IMR-90 (cell line): ENCODE measurements at regions not wholly inside any gene's neighbourhood (a gene's known extent, or its start where the extent isn't known, plus 50 kb on each side); places are given as distances from the start of the nearest gene placed in this dataset.
"Not testable (repeated sequence)": the region's sequence is repeated elsewhere in the genome, so short reads cannot be mapped to it uniquely, and the experiment has no call there.

Experiments used
- ATAC-seq: fragments of 200-7000 bp; cut with Tn5 transposase; 2 replicates; pipeline ENCODE4 v1.9.1; 2020; ENCODE audit warnings: low read depth, mild to moderate bottlenecking, moderate library complexity
- BruUV-seq: library from RNA; stranded (reverse); fragments of 400-500 nt; replicated peaks from 2 replicates; lab custom pipeline; 2021; lab: Mats Ljungman, UMichigan
- CTCF ChIA-PET: fragments of 300-600 bp; formaldehyde crosslinking; extraction: SDS; loops from one replicate; lab custom pipeline; 2021; ENCODE audit warnings: antibody characterized with exemption; lab: Yijun Ruan, JAX
- POLR2A ChIA-PET: fragments of 300-600 bp; sonication (Branson Sonifier 250); formaldehyde crosslinking; loops from one replicate; lab custom pipeline; 2022; ENCODE audit warnings: antibody characterized with exemption; ENCODE audit not compliant: unreplicated experiment; lab: Charles Lee
- DNase-seq: peaks from one replicate; pipeline ENCODE4 v3.0.0; 2013
- H2AFZ ChIP-seq: replicated peaks from 2 replicates; pipeline ENCODE3; 2013; ENCODE audit warnings: low read length, mild to moderate bottlenecking; ENCODE audit not compliant: poor library complexity
- H2AK5ac ChIP-seq: 2 replicates; pipeline ENCODE4 v1.6.1; 2013; ENCODE audit warnings: low read depth, low read length, inconsistent platforms
- H2AK9ac ChIP-seq: replicated peaks from 2 replicates; pipeline ENCODE3; 2013; ENCODE audit warnings: mild to moderate bottlenecking, low read depth, low read length, moderate library complexity; ENCODE audit not compliant: poor library complexity
- H2BK120ac ChIP-seq: 2 replicates; pipeline ENCODE4 v1.6.1; 2013; ENCODE audit warnings: low read depth, low read length, inconsistent platforms
- H2BK15ac ChIP-seq: 3 replicates; pipeline ENCODE4 v1.6.1; 2013; ENCODE audit warnings: low read depth, low read length, inconsistent platforms
- H2BK20ac ChIP-seq: 2 replicates; pipeline ENCODE4 v1.6.1; 2013; ENCODE audit warnings: low read depth, mild to moderate bottlenecking, inconsistent platforms, low read length, moderate library complexity
- H2BK5ac ChIP-seq: 2 replicates; pipeline ENCODE4 v1.6.1; 2013; ENCODE audit warnings: mild to moderate bottlenecking, low read depth, low read length, inconsistent platforms; ENCODE audit not compliant: poor library complexity, severe bottlenecking
- H3K14ac ChIP-seq: replicated peaks from 2 replicates; pipeline ENCODE4 v1.6.1; 2013; ENCODE audit warnings: low read depth, low read length, inconsistent platforms
- H3K18ac ChIP-seq: 2 replicates; pipeline ENCODE4 v1.6.1; 2013; ENCODE audit warnings: low read depth, low read length, control low read depth
- H3K23ac ChIP-seq: 2 replicates; pipeline ENCODE4 v1.6.1; 2013; ENCODE audit warnings: low read depth, low read length, inconsistent platforms
- H3K27ac ChIP-seq: 2 replicates; pipeline ENCODE4 v1.5.1; 2013; ENCODE audit warnings: mild to moderate bottlenecking, control low read depth, low read length; ENCODE audit not compliant: insufficient read depth
- H3K27me3 ChIP-seq: 2 replicates; pipeline ENCODE4 v1.6.1; 2013; ENCODE audit warnings: low read length; ENCODE audit not compliant: control insufficient read depth, insufficient read depth
- H3K36me3 ChIP-seq: 2 replicates; pipeline ENCODE4 v1.6.1; 2013; ENCODE audit warnings: low read length, mixed read lengths; ENCODE audit not compliant: control insufficient read depth, insufficient read depth
- H3K4ac ChIP-seq: 2 replicates; pipeline ENCODE4 v1.6.1; 2013; ENCODE audit warnings: low read depth, low read length, inconsistent platforms
- H3K4me1 ChIP-seq: 2 replicates; pipeline ENCODE4 v1.6.1; 2013; ENCODE audit warnings: low read length, mixed read lengths; ENCODE audit not compliant: control insufficient read depth, insufficient read depth
- H3K4me2 ChIP-seq: 2 replicates; pipeline ENCODE4 v1.6.1; 2013; ENCODE audit warnings: low read depth, mild to moderate bottlenecking, control low read depth, low read length, moderate library complexity
- H3K4me3 ChIP-seq: 2 replicates; pipeline ENCODE4 v1.5.1; 2013; ENCODE audit warnings: low read depth, mild to moderate bottlenecking, control low read depth, low read length, moderate library complexity; ENCODE audit not compliant: insufficient read depth
- H3K56ac ChIP-seq: 2 replicates; pipeline ENCODE4 v1.6.1; 2013; ENCODE audit warnings: low read length, inconsistent platforms; ENCODE audit not compliant: insufficient read depth; ENCODE audit errors: extremely low read depth
- H3K79me1 ChIP-seq, 2 experiments: 2 replicates each; pipeline ENCODE4 v1.6.1; 2013; ENCODE audit warnings: low read length in 2 of 2, inconsistent platforms in 1 of 2, low read depth in 1 of 2
- H3K9ac ChIP-seq: 2 replicates; pipeline ENCODE4 v1.6.1; 2013; ENCODE audit warnings: low read depth, low read length, control low read depth
- H3K9me1 ChIP-seq: 2 replicates; pipeline ENCODE4 v1.6.1; 2013; ENCODE audit warnings: low read length, inconsistent platforms; ENCODE audit not compliant: insufficient read depth
- H3K9me3 ChIP-seq: 2 replicates; pipeline ENCODE4 v1.6.1; 2013; ENCODE audit warnings: low read length; ENCODE audit not compliant: control insufficient read depth, insufficient read depth
- H4K20me1 ChIP-seq: 2 replicates; pipeline ENCODE4 v1.6.1; 2013; ENCODE audit warnings: low read length, inconsistent platforms; ENCODE audit not compliant: insufficient read depth
- H4K5ac ChIP-seq: 2 replicates; pipeline ENCODE4 v1.6.1; 2013; ENCODE audit warnings: mild to moderate bottlenecking, low read depth, low read length, control low read depth
- H4K8ac ChIP-seq, 2 experiments: 2 replicates each; pipeline ENCODE4 v1.6.1; 2013; ENCODE audit warnings: low read depth in 2 of 2, low read length in 2 of 2, control low read depth in 1 of 2, inconsistent platforms in 1 of 2
- H4K91ac ChIP-seq: 2 replicates; pipeline ENCODE4 v1.6.1; 2013; ENCODE audit warnings: low read depth, low read length, inconsistent platforms; ENCODE audit not compliant: insufficient read depth
- CEBPB ChIP-seq: IDR thresholded peaks from 2 replicates; pipeline ENCODE4 v1.6.1; 2012; ENCODE audit warnings: low read depth, low read length, improper control_type of control experiment
- CHD1 ChIP-seq: IDR thresholded peaks from 2 replicates; pipeline ENCODE4 v1.6.1; 2012; ENCODE audit warnings: low read depth, low read length, improper control_type of control experiment
- FOS ChIP-seq: fragments of 150-350 bp; IDR thresholded peaks from 2 replicates; pipeline ENCODE4 v1.6.1; 2016; ENCODE audit warnings: low read depth, low read length
- MXI1 ChIP-seq: IDR thresholded peaks from 2 replicates; pipeline ENCODE4 v1.6.1; 2012; ENCODE audit warnings: low read depth, mild to moderate bottlenecking, low read length, moderate library complexity, borderline replicate concordance
- NFE2L2 ChIP-seq: fragments of 150-350 bp; IDR thresholded peaks from 2 replicates; pipeline ENCODE4 v1.6.1; 2016; ENCODE audit warnings: low read depth, mild to moderate bottlenecking, low read length
- RCOR1 ChIP-seq: IDR thresholded peaks from 2 replicates; pipeline ENCODE4 v1.6.1; 2012; ENCODE audit warnings: mild to moderate bottlenecking, low read length, improper control_type of control experiment; ENCODE audit not compliant: insufficient replicate concordance
- RFX5 ChIP-seq: IDR thresholded peaks from 2 replicates; pipeline ENCODE4 v1.8.0; 2012; ENCODE audit warnings: low read depth, mild to moderate bottlenecking, low read length, moderate library complexity
- SMC3 ChIP-seq: fragments of 150-350 bp; IDR thresholded peaks from 2 replicates; pipeline ENCODE4 v1.6.1; 2016; ENCODE audit warnings: low read depth, mild to moderate bottlenecking, antibody characterized with exemption, low read length, moderate library complexity
- WGBS, 2 experiments: methylation state at CpG; one replicate each; pipeline versions ENCODE4 v1.1.5 to v1.1.7; 2013; ENCODE audit warnings: missing lambda C conversion rate in 2 of 2; ENCODE audit not compliant: insufficient read length in 1 of 2; ENCODE audit errors: extremely low coverage in 2 of 2; 5-methylcytosine and 5-hydroxymethylcytosine counted together
- dilution Hi-C: fragments of 300-500 bp; cut with HindIII; formaldehyde crosslinking; loops from one replicate; pipeline ENCODE4 v1.14.3; 2018; ENCODE audit warnings: low sequenced_read_pairs; ENCODE audit not compliant: unreplicated experiment
- in situ Hi-C: fragments of 300-500 bp; cut with MboI; formaldehyde crosslinking; loops from 3 replicates; pipeline ENCODE4 v1.14.3; 2019; ENCODE audit warnings: low sequenced_read_pairs, inconsistent platforms, mixed read lengths
- intact Hi-C: fragments of 100-400 bp; cut with micrococcal nuclease; formaldehyde crosslinking; loops from 2 replicates; pipeline ENCODE4 v1.10.0; 2022

- dilution Hi-C loops (no loop called here), intact Hi-C loops (no loop called here), in situ Hi-C loops (no loop called here)
- Histone ChIP-seq H3K23ac (no peak overlapping the region), H2BK120ac (no peak overlapping the region), H4K20me1 (no peaks in the 10 kb centered on the region), H4K5ac (no peak overlapping the region), H3K9ac (no peak overlapping the region), H2AFZ (no peak overlapping the region), H3K4me3 (no peak overlapping the region), H3K4me1 (peaks cover 1% of the 10 kb centered on the region), H3K27me3 (no peaks in the 10 kb centered on the region), H3K4ac (no peak overlapping the region), H3K14ac (no peak overlapping the region), H4K91ac (no peak overlapping the region), H3K36me3 (peaks cover 3% of the 10 kb centered on the region; the same call in 1 of the 2 replicates), H4K8ac (no peak overlapping the region), H3K18ac (no peak overlapping the region; the same call in 1 of the 2 replicates), H3K56ac (no peak overlapping the region), H3K9me3 (peaks cover 2% of the 10 kb centered on the region; the same call in 1 of the 2 replicates), H2AK5ac (no peak overlapping the region), H2BK5ac (no peak overlapping the region), H2BK15ac (no peak overlapping the region), H3K79me1 (no peaks in the 10 kb centered on the region), H3K27ac (no peak overlapping the region), H3K9me1 (no peaks in the 10 kb centered on the region), H2AK9ac (no peak overlapping the region), H2BK20ac (no peak overlapping the region), H3K4me2 (no peak overlapping the region)
- ChIA-PET POLR2A (no interaction called here), CTCF (no interaction called here)
- DNase-seq, result no peak
- ATAC-seq, result no peak
- WGBS, 2 experiments, result no CpG with 5 or more reads among the region's 1 CpG
- no TSS peak for BruUV-seq
- TF ChIP-seq RFX5, result no peak
- TF ChIP-seq CHD1, result no peak
- no peak for TF ChIP-seq FOS
- no peak for TF ChIP-seq NFE2L2
- TF ChIP-seq MXI1, result no peak
- TF ChIP-seq RCOR1, result no peak
- TF ChIP-seq SMC3, result no peak
- no peak for TF ChIP-seq CEBPB
Measured at GRCh38 chr2:217349251-217349650, 489.4 kb upstream of the TNP1 start.

- ATAC-seq, H3K79me1 ChIP-seq, H4K5ac ChIP-seq, H3K4me1 ChIP-seq, POLR2A ChIA-PET, H3K14ac ChIP-seq, H2BK15ac ChIP-seq, H2BK120ac ChIP-seq, H4K8ac ChIP-seq, H3K4me2 ChIP-seq, BruUV-seq, H2AFZ ChIP-seq, H3K9me3 ChIP-seq, H3K27me3 ChIP-seq, H4K20me1 ChIP-seq, H2AK5ac ChIP-seq, H3K36me3 ChIP-seq, H2BK5ac ChIP-seq, H2BK20ac ChIP-seq, H3K9me1 ChIP-seq, dilution Hi-C loops, DNase-seq, H4K91ac ChIP-seq, H3K4ac ChIP-seq, CTCF ChIA-PET, H3K18ac ChIP-seq, H3K27ac ChIP-seq, H3K56ac ChIP-seq, H2AK9ac ChIP-seq, H3K23ac ChIP-seq, H3K4me3 ChIP-seq, in situ Hi-C loops, H3K9ac ChIP-seq, intact Hi-C loops: not testable (repeated sequence)
- WGBS, 2 experiments, result no CpG with 5 or more reads among the region's 3 CpGs
Measured at GRCh38 chr2:217347630-217348029, 487.8 kb upstream of the TNP1 start.
